SK-N-MC (cell line): ENCODE measurements at regions not wholly inside any gene's neighbourhood (a gene's known extent, or its start where the extent isn't known, plus 50 kb on each side); places are given as distances from the start of the nearest gene placed in this dataset.

Experiments
- EZH2 ChIP-seq: fragments of 200-600 bp; sonication (generic); IDR thresholded peaks from one replicate; pipeline ENCODE4 v1.6.1; 2017; ENCODE audit warnings: antibody characterized with exemption
- POLR2AphosphoS5 ChIP-seq: IDR thresholded peaks from 2 replicates; pipeline ENCODE4 v1.6.1; 2012; ENCODE audit warnings: mild to moderate bottlenecking, low read depth, low read length, borderline replicate concordance

- no peak for TF ChIP-seq POLR2AphosphoS5
- TF ChIP-seq EZH2, result no peak
These were observed 513.6 kb downstream of the RASEF start for GRCh38 chr9:82549174-82549821.
